ENCODE measurements at regions not wholly inside any gene's neighbourhood (a gene's known extent, or its start where the extent isn't known, plus 50 kb on each side); places are given as distances from the start of the nearest gene placed in this dataset.
"Not testable (repeated sequence)": the region's sequence is repeated elsewhere in the genome, so short reads cannot be mapped to it uniquely, and the experiment has no call there.

GRCh38 chr1:177686933-177687332 is 282.9 kb downstream of the SEC16B start:
- Histone ChIP-seq H3K9me3 (no peaks in the 10 kb centered on the region), H3K4me3 (no peak overlapping the region), H3K4me1 (ENCODE audit: low read depth) (no peaks in the 10 kb centered on the region), H3K36me3 (ENCODE audit: low read depth) (no peaks in the 10 kb centered on the region)
- no peak for TF ChIP-seq CTCF (IDR thresholded peaks at IDR 0.05)
- DNase-seq = no peak
- ATAC-seq = no peak
- intact Hi-C loops (cut with DNase I, micrococcal nuclease) = no loop called here

- H3K4me1 ChIP-seq (ENCODE audit: low read depth) = no peaks in the 10 kb centered on the region
- DNase-seq = no peak
- TF ChIP-seq CTCF (IDR thresholded peaks at IDR 0.05) = no peak
- H3K9me3 ChIP-seq = no peaks in the 10 kb centered on the region
- no peak overlapping the region for H3K4me3 ChIP-seq
- intact Hi-C loops (cut with DNase I, micrococcal nuclease) = no loop called here
- H3K36me3 ChIP-seq (ENCODE audit: low read depth) = no peaks in the 10 kb centered on the region
- ATAC-seq = no peak
Observed at GRCh38 chr1:177669161-177669560, 300.7 kb downstream of the SEC16B start.

GRCh38 chr1:177665935-177666334 is 303.9 kb downstream of the SEC16B start:
- DNase-seq = no peak
- no peak overlapping the region for H3K4me3 ChIP-seq
- no peaks in the 10 kb centered on the region for H3K9me3 ChIP-seq
- no peak for TF ChIP-seq CTCF (IDR thresholded peaks at IDR 0.05)
- intact Hi-C loops (cut with DNase I, micrococcal nuclease) = no loop called here
- no peak for ATAC-seq
- no peaks in the 10 kb centered on the region for H3K4me1 ChIP-seq (ENCODE audit: low read depth)
- H3K36me3 ChIP-seq (ENCODE audit: low read depth) = no peaks in the 10 kb centered on the region

GRCh38 chr1:177664742-177665141 is 305.1 kb downstream of the SEC16B start:
- H3K36me3 ChIP-seq (ENCODE audit: low read depth); H3K4me1 ChIP-seq (ENCODE audit: low read depth); intact Hi-C loops (cut with DNase I, micrococcal nuclease); H3K9me3 ChIP-seq; DNase-seq; ATAC-seq; H3K4me3 ChIP-seq: not testable (repeated sequence)

GRCh38 chr1:177660188-177660587 is 309.7 kb downstream of the SEC16B start:
- Histone ChIP-seq H3K9me3 (no peaks in the 10 kb centered on the region), H3K4me3 (no peak overlapping the region), H3K36me3 (ENCODE audit: low read depth) (no peaks in the 10 kb centered on the region), H3K4me1 (ENCODE audit: low read depth) (no peaks in the 10 kb centered on the region)
- intact Hi-C loops (cut with DNase I, micrococcal nuclease) = no loop called here
- ATAC-seq = no peak
- TF ChIP-seq CTCF (IDR thresholded peaks at IDR 0.05) = no peak
- DNase-seq = no peak

GRCh38 chr1:177659281-177659680 is 310.6 kb downstream of the SEC16B start:
- Histone ChIP-seq H3K4me3 (no peak overlapping the region), H3K4me1 (ENCODE audit: low read depth) (no peaks in the 10 kb centered on the region), H3K9me3 (no peaks in the 10 kb centered on the region), H3K36me3 (ENCODE audit: low read depth) (no peaks in the 10 kb centered on the region)
- intact Hi-C loops (cut with DNase I, micrococcal nuclease) = no loop called here
- ATAC-seq (no peak), DNase-seq (no peak)
- no peak for TF ChIP-seq CTCF (IDR thresholded peaks at IDR 0.05)
